ENCODE measurements at regions not wholly inside any gene's neighbourhood (a gene's known extent, or its start where the extent isn't known, plus 50 kb on each side); places are given as distances from the start of the nearest gene placed in this dataset.

- no peaks in the 10 kb centered on the region for H3K36me3 ChIP-seq (ENCODE audit: insufficient read depth, low read depth, low read length)
- no peaks in the 10 kb centered on the region for H3K9me3 ChIP-seq (ENCODE audit: insufficient read depth, low read depth, low read length)
- no peak overlapping the region for H3K4me3 ChIP-seq (ENCODE audit: low read length)
- peaks cover 13% of the 10 kb centered on the region; the same call in 1 of the 2 replicates for H3K4me1 ChIP-seq (ENCODE audit: insufficient read depth, low read length)
- H3K9ac ChIP-seq (ENCODE audit: low read depth, low read length): no peak overlapping the region
- H3K27ac ChIP-seq (ENCODE audit: low read length): no peak overlapping the region
- H3K27me3 ChIP-seq (ENCODE audit: insufficient read depth, low read length): no peaks in the 10 kb centered on the region
These were observed 305.9 kb upstream of the AMIGO2 start for GRCh38 chr12:47385653-47386052.

- no peak overlapping the region for H3K4me3 ChIP-seq (ENCODE audit: low read length)
- no peak overlapping the region for H3K27ac ChIP-seq (ENCODE audit: low read length)
- no peaks in the 10 kb centered on the region for H3K36me3 ChIP-seq (ENCODE audit: insufficient read depth, low read depth, low read length)
- H3K9me3 ChIP-seq (ENCODE audit: insufficient read depth, low read depth, low read length): no peaks in the 10 kb centered on the region
- H3K4me1 ChIP-seq (ENCODE audit: insufficient read depth, low read length): peaks cover 10% of the 10 kb centered on the region; the same call in 1 of the 2 replicates
- H3K9ac ChIP-seq (ENCODE audit: low read depth, low read length): no peak overlapping the region
- no peaks in the 10 kb centered on the region for H3K27me3 ChIP-seq (ENCODE audit: insufficient read depth, low read length)
These were observed 304.2 kb upstream of the AMIGO2 start for GRCh38 chr12:47383942-47384341.

DNA sequence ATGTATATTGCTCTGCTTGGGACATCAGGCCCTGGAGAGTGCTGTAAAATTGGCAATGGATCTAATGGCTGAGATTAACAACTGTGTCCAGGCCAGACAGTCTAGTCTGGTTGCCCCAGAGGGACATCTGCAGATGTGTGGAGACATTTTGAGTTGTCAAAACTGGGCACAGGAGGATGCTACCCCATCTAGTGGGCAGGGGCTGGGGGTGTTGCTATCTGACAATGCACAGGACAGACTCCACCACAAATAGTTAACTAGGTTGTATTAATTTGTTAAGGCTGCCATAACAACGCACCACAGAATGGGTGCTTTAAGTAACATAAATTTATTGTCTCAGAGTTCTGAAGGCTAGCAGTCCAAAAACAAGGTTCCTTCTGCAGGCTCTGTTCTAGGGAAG is 302.5 kb upstream of the AMIGO2 start:
- Histone ChIP-seq H3K4me1 (ENCODE audit: insufficient read depth, low read length) (peaks cover 8% of the 10 kb centered on the region; the same call in 1 of the 2 replicates), H3K9ac (ENCODE audit: low read depth, low read length) (no peak overlapping the region), H3K9me3 (ENCODE audit: insufficient read depth, low read depth, low read length) (no peaks in the 10 kb centered on the region), H3K27me3 (ENCODE audit: insufficient read depth, low read length) (no peaks in the 10 kb centered on the region), H3K4me3 (ENCODE audit: low read length) (no peak overlapping the region), H3K36me3 (ENCODE audit: insufficient read depth, low read depth, low read length) (no peaks in the 10 kb centered on the region), H3K27ac (ENCODE audit: low read length) (no peak overlapping the region)

- no peaks in the 10 kb centered on the region for H3K27me3 ChIP-seq (ENCODE audit: insufficient read depth, low read length)
- no peaks in the 10 kb centered on the region for H3K9me3 ChIP-seq (ENCODE audit: insufficient read depth, low read depth, low read length)
- H3K4me1 ChIP-seq (ENCODE audit: insufficient read depth, low read length): no peaks in the 10 kb centered on the region
- no peaks in the 10 kb centered on the region for H3K36me3 ChIP-seq (ENCODE audit: insufficient read depth, low read depth, low read length)
- no peak overlapping the region for H3K27ac ChIP-seq (ENCODE audit: low read length)
- H3K4me3 ChIP-seq (ENCODE audit: low read length): no peak overlapping the region
- H3K9ac ChIP-seq (ENCODE audit: low read depth, low read length): no peak overlapping the region
These were observed 299.1 kb upstream of the AMIGO2 start for GRCh38 chr12:47378907-47379306.

- no peaks in the 10 kb centered on the region for H3K36me3 ChIP-seq (ENCODE audit: insufficient read depth, low read depth, low read length)
- H3K27me3 ChIP-seq (ENCODE audit: insufficient read depth, low read length): no peaks in the 10 kb centered on the region
- H3K4me3 ChIP-seq (ENCODE audit: low read length): no peak overlapping the region
- H3K9me3 ChIP-seq (ENCODE audit: insufficient read depth, low read depth, low read length): no peaks in the 10 kb centered on the region
- no peak overlapping the region for H3K27ac ChIP-seq (ENCODE audit: low read length)
- no peak overlapping the region for H3K9ac ChIP-seq (ENCODE audit: low read depth, low read length)
- H3K4me1 ChIP-seq (ENCODE audit: insufficient read depth, low read length): no peaks in the 10 kb centered on the region
These were observed 298.4 kb upstream of the AMIGO2 start for GRCh38 chr12:47378222-47378582.

DNA sequence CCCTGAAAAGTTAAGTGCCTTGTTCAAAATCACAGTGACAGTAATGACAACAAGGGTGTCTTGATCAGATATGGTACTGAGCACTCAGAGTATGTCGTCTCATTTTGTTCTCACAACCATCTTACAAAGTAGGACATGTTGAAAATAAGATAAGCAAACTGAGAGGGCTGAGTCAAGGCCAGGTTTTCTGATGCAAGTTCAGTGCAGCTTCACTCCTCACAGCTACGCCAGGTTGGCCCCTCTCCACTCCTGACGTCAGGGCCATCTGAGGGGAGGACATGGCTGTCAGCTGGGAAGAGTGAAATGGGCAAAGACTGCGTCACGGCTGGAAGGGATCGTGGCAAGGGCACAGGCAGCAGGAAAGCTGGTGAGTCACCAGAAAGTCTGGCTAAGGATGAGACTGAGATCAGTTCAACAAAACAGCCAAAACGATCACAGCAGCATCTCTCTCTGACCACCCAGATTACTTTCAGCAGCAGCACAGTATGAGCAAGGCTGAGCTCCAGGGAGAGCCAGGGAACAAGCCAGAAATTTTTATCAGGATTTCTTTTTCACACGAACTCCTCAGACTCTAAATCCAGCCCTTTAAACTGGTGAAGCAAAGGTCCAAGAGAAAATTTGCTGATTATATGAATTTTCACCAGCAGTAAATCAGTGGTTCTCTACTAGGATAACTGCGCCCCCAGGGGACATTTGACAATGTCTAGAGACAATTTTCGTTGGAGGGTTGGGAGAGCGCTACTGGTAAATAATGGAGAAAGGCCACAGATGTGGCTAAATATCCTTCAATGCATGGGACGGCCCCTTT is 297.9 kb upstream of the AMIGO2 start:
- no peak overlapping the region for H3K27ac ChIP-seq (ENCODE audit: low read length)
- no peaks in the 10 kb centered on the region for H3K9me3 ChIP-seq (ENCODE audit: insufficient read depth, low read depth, low read length)
- H3K9ac ChIP-seq (ENCODE audit: low read depth, low read length): no peak overlapping the region
- H3K36me3 ChIP-seq (ENCODE audit: insufficient read depth, low read depth, low read length): no peaks in the 10 kb centered on the region
- no peak overlapping the region for H3K4me3 ChIP-seq (ENCODE audit: low read length)
- H3K27me3 ChIP-seq (ENCODE audit: insufficient read depth, low read length): no peaks in the 10 kb centered on the region
- H3K4me1 ChIP-seq (ENCODE audit: insufficient read depth, low read length): no peaks in the 10 kb centered on the region

DNA sequence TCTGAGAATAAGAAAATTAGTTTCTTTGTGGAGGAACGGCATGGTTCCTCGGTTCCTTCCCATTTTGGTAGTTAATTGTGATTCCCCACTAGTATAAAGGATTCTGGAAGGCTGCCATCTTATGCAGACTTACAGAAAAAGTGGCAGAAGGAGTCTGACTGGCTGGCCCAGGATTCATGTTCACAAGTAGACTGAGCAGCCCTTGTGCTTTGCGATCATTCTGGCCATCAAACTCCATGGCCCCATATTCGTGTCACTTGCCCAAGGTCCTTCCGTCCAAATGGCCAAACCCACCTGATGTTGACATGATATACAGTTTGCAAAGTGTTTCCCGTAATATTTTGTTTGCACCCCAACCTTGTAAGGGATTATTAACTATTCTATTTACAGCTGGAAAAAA is 297.2 kb upstream of the AMIGO2 start:
- Histone ChIP-seq H3K4me3 (ENCODE audit: low read length) (no peak overlapping the region), H3K27ac (ENCODE audit: low read length) (no peak overlapping the region), H3K27me3 (ENCODE audit: insufficient read depth, low read length) (no peaks in the 10 kb centered on the region), H3K9me3 (ENCODE audit: insufficient read depth, low read depth, low read length) (no peaks in the 10 kb centered on the region), H3K36me3 (ENCODE audit: insufficient read depth, low read depth, low read length) (no peaks in the 10 kb centered on the region), H3K4me1 (ENCODE audit: insufficient read depth, low read length) (no peaks in the 10 kb centered on the region), H3K9ac (ENCODE audit: low read depth, low read length) (no peak overlapping the region)

- no peaks in the 10 kb centered on the region for H3K4me1 ChIP-seq (ENCODE audit: insufficient read depth, low read length)
- H3K9ac ChIP-seq (ENCODE audit: low read depth, low read length): no peak overlapping the region
- no peaks in the 10 kb centered on the region for H3K9me3 ChIP-seq (ENCODE audit: insufficient read depth, low read depth, low read length)
- no peaks in the 10 kb centered on the region for H3K27me3 ChIP-seq (ENCODE audit: insufficient read depth, low read length)
- no peak overlapping the region for H3K4me3 ChIP-seq (ENCODE audit: low read length)
- H3K36me3 ChIP-seq (ENCODE audit: insufficient read depth, low read depth, low read length): no peaks in the 10 kb centered on the region
- no peak overlapping the region for H3K27ac ChIP-seq (ENCODE audit: low read length)
These were observed 293.9 kb upstream of the AMIGO2 start for GRCh38 chr12:47373554-47374150.

DNA sequence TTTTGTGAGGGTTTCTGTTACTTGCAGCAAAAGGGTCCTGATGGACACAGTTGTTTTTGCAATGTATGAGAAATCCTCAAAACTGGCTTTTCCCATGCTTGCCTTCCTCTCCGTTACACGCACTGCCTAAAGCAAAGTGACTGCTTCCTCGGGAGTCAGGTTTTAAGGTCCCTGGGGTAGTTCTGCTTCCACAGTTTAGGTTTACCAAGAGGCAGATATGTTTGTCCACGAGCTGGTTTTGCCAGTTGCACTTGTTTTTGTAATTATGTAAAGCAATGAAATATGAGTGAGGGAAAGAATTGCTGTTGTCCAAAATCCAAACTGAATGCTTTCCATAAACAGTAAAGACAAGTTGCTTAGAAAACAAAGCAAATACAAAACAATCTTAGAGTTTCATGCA is 290.7 kb upstream of the AMIGO2 start:
- Histone ChIP-seq H3K9ac (ENCODE audit: low read depth, low read length) (no peak overlapping the region), H3K27me3 (ENCODE audit: insufficient read depth, low read length) (no peaks in the 10 kb centered on the region), H3K27ac (ENCODE audit: low read length) (no peak overlapping the region), H3K4me3 (ENCODE audit: low read length) (no peak overlapping the region), H3K9me3 (ENCODE audit: insufficient read depth, low read depth, low read length) (no peaks in the 10 kb centered on the region), H3K4me1 (ENCODE audit: insufficient read depth, low read length) (no peaks in the 10 kb centered on the region), H3K36me3 (ENCODE audit: insufficient read depth, low read depth, low read length) (no peaks in the 10 kb centered on the region)

DNA sequence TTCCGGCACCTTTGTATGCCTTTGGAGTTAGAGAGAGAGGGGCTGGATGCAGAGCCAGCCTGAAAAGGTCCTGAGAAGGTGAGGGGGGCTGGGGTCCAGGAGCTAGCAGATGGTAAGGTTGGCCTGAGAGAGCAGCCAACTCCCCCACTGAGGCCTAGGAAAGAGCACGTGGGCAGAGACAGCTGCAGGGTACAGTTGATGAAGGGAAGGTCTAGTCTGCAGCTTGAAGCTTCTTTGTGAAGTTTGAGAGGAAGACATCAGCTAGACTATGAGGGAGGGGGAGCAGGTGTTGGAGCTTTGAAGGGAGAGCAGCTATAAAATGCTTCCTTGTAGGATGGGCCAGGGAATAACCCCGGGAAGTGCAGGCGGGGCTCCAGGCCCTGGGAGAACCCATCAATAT is 289.3 kb upstream of the AMIGO2 start:
- H3K9ac ChIP-seq (ENCODE audit: low read depth, low read length): no peak overlapping the region
- H3K27me3 ChIP-seq (ENCODE audit: insufficient read depth, low read length): no peaks in the 10 kb centered on the region
- H3K9me3 ChIP-seq (ENCODE audit: insufficient read depth, low read depth, low read length): no peaks in the 10 kb centered on the region
- H3K27ac ChIP-seq (ENCODE audit: low read length): no peak overlapping the region
- no peaks in the 10 kb centered on the region for H3K36me3 ChIP-seq (ENCODE audit: insufficient read depth, low read depth, low read length)
- H3K4me3 ChIP-seq (ENCODE audit: low read length): no peak overlapping the region
- no peaks in the 10 kb centered on the region for H3K4me1 ChIP-seq (ENCODE audit: insufficient read depth, low read length)

DNA sequence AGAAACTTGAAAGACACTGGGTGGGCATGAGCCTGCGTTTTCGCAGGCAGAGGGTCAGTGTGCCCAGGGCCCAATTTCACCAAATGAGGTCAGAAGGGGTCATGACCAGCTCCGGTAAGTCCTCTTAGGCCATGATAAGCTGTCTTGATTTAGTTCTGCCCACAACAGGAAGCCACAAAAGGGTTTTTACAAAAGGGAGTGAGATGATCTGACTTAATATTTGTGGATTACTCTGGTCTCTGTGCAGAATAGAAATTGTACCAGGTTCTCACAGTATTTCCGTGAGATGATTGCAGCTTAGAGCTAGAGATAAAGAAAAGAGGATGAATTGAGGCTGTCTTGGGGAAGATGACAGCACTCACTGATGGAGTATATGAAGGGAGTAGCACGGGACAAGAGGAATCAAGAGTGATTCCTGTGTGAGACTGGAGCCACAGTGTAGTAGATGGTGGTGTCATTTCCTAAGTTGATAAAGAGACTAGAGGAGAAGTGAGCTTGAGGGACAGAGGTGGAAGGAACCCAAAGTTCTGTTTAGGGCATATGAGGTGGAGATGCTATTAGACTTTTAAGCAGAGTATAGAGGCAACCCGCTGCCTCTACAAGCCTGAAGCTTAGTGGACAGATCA is 288.3 kb upstream of the AMIGO2 start:
- Histone ChIP-seq H3K27ac (ENCODE audit: low read length) (no peak overlapping the region), H3K27me3 (ENCODE audit: insufficient read depth, low read length) (no peaks in the 10 kb centered on the region), H3K4me3 (ENCODE audit: low read length) (no peak overlapping the region), H3K9me3 (ENCODE audit: insufficient read depth, low read depth, low read length) (no peaks in the 10 kb centered on the region), H3K9ac (ENCODE audit: low read depth, low read length) (no peak overlapping the region), H3K4me1 (ENCODE audit: insufficient read depth, low read length) (no peaks in the 10 kb centered on the region), H3K36me3 (ENCODE audit: insufficient read depth, low read depth, low read length) (no peaks in the 10 kb centered on the region)

GRCh38 chr12:47366579-47366978 is 286.8 kb upstream of the AMIGO2 start:
- Histone ChIP-seq H3K36me3 (ENCODE audit: insufficient read depth, low read depth, low read length) (no peaks in the 10 kb centered on the region), H3K9me3 (ENCODE audit: insufficient read depth, low read depth, low read length) (no peaks in the 10 kb centered on the region), H3K9ac (ENCODE audit: low read depth, low read length) (no peak overlapping the region), H3K27ac (ENCODE audit: low read length) (no peak overlapping the region), H3K27me3 (ENCODE audit: insufficient read depth, low read length) (no peaks in the 10 kb centered on the region), H3K4me1 (ENCODE audit: insufficient read depth, low read length) (no peaks in the 10 kb centered on the region), H3K4me3 (ENCODE audit: low read length) (no peak overlapping the region)
